ENCODE measurements at regions not wholly inside any gene's neighbourhood (a gene's known extent, or its start where the extent isn't known, plus 50 kb on each side); places are given as distances from the start of the nearest gene placed in this dataset.

DNA sequence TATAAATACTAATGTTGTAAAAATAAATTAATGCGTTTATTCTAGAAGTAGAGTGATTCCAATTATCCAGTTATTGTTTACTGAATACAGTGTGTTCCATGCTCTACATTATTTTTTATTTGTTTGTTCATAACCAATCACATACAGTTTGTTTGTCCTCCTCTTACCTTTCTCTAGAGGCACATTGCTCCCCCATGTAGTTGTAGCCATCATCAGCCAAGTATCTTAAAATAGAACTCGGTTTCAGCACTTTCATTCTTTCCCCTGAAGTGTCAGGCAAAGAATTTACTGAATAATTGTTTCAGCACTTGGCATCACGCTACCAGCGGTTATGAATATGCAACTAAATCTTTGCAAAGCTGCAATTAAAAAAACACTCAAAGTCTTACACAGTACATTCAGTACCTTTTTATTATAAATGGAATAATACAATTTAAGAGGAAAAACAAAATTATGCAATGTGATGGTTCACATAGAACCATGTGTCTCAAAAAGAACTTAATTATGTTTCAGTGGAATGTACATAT is 448.6 kb upstream of the ATP10A start:
- TF ChIP-seq CTCF (IDR thresholded peaks at IDR 0.05) (no peak), POLR2AphosphoS5 (IDR thresholded peaks at IDR 0.05) (no peak), POLR2A (IDR thresholded peaks at IDR 0.05) (no peak), EP300 (IDR thresholded peaks at IDR 0.05) (no peak)
